Astrocyte (in vitro differentiated cells and primary cell): ENCODE measurements at regions not wholly inside any gene's neighbourhood (a gene's known extent, or its start where the extent isn't known, plus 50 kb on each side); places are given as distances from the start of the nearest gene placed in this dataset.

Experiments used
- EZH2 ChIP-seq: IDR thresholded peaks from 2 replicates; pipeline ENCODE4 v1.6.1; 2012; ENCODE audit warnings: mild to moderate bottlenecking, low read length, inconsistent platforms; ENCODE audit not compliant: insufficient read depth
- TF ChIP-seq, protein P1 (sequence below): IDR thresholded peaks from 2 replicates; pipeline ENCODE4 v1.5.1; 2011; ENCODE audit warnings: low read depth, mild to moderate bottlenecking, inconsistent platforms, low read length, moderate library complexity; ENCODE audit not compliant: insufficient read depth

DNA sequence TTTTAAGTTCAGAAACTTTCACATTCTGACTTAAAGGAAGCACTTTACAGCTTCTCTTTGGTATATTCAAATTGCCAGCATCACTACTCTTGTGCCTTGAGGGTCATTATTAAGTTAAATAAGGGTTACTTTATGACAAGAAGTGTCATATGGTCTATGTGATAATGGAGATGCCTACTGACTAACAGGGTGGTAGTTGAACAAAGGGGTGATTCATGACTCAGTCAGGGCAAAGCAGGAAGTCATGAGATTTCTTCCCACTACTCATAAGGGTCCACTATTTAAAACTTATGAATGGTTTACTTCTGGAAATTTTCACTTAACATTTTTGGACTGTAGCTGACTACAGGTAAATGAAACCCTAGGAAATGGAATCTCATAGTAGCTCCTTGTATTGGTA lies 938.3 kb upstream of the PTPRD start:
- no peak for TF ChIP-seq EZH2
- TF ChIP-seq, protein P1, sequence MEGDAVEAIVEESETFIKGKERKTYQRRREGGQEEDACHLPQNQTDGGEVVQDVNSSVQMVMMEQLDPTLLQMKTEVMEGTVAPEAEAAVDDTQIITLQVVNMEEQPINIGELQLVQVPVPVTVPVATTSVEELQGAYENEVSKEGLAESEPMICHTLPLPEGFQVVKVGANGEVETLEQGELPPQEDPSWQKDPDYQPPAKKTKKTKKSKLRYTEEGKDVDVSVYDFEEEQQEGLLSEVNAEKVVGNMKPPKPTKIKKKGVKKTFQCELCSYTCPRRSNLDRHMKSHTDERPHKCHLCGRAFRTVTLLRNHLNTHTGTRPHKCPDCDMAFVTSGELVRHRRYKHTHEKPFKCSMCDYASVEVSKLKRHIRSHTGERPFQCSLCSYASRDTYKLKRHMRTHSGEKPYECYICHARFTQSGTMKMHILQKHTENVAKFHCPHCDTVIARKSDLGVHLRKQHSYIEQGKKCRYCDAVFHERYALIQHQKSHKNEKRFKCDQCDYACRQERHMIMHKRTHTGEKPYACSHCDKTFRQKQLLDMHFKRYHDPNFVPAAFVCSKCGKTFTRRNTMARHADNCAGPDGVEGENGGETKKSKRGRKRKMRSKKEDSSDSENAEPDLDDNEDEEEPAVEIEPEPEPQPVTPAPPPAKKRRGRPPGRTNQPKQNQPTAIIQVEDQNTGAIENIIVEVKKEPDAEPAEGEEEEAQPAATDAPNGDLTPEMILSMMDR: no peak
